DOHH2 (cell line): ENCODE measurements at regions not wholly inside any gene's neighbourhood (a gene's known extent, or its start where the extent isn't known, plus 50 kb on each side); places are given as distances from the start of the nearest gene placed in this dataset.

ENCODE experiments used
- H3F3A ChIP-seq: fragments of 200-600 bp; sonication (generic), shearing (Covaris generic); 2 replicates; pipeline ENCODE4 v1.6.0; 2016; ENCODE audit warnings: antibody characterized with exemption, mild to moderate bottlenecking; ENCODE audit not compliant: control insufficient read depth, insufficient read depth
- H3K27ac ChIP-seq: fragments of 200-600 bp; sonication (generic); 2 replicates; pipeline ENCODE4 v1.5.1; 2014; ENCODE audit warnings: low read depth, mild to moderate bottlenecking, low read length, moderate library complexity
- H3K27me3 ChIP-seq: fragments of 200-600 bp; sonication (generic); 2 replicates; pipeline ENCODE4 v1.6.1; 2014; ENCODE audit warnings: mild to moderate bottlenecking, low read length, mixed read lengths; ENCODE audit not compliant: control insufficient read depth
- H3K36me3 ChIP-seq: fragments of 200-600 bp; sonication (generic); 2 replicates; pipeline ENCODE4 v1.6.1; 2014; ENCODE audit warnings: mild to moderate bottlenecking, low read length, moderate library complexity, mixed read lengths; ENCODE audit not compliant: control insufficient read depth
- H3K4me1 ChIP-seq: fragments of 200-600 bp; sonication (generic); 2 replicates; pipeline ENCODE4 v1.6.1; 2014; ENCODE audit warnings: mild to moderate bottlenecking, low read length, mixed read lengths; ENCODE audit not compliant: control insufficient read depth
- H3K4me2 ChIP-seq: fragments of 200-600 bp; sonication (generic); 2 replicates; pipeline ENCODE4 v1.6.0; 2014; ENCODE audit warnings: mild to moderate bottlenecking, low read length, moderate library complexity
- H3K4me3 ChIP-seq: fragments of 200-600 bp; sonication (generic); 2 replicates; pipeline ENCODE4 v1.5.1; 2014; ENCODE audit warnings: mild to moderate bottlenecking, low read length, mixed read lengths
- H3K79me2 ChIP-seq: fragments of 200-600 bp; sonication (generic); 2 replicates; pipeline ENCODE4 v1.6.1; 2014; ENCODE audit warnings: mild to moderate bottlenecking, low read length, mixed read lengths; ENCODE audit not compliant: control insufficient read depth
- H3K9me2 ChIP-seq: fragments of 200-600 bp; sonication (generic); replicated peaks from 2 replicates; pipeline ENCODE4 v1.6.1; 2014; ENCODE audit warnings: mild to moderate bottlenecking, low read length, mixed read lengths; ENCODE audit not compliant: control insufficient read depth
- H3K9me3 ChIP-seq: fragments of 200-600 bp; sonication (generic); 2 replicates; pipeline ENCODE4 v1.6.1; 2014; ENCODE audit warnings: antibody characterized with exemption, low read length, mixed read lengths; ENCODE audit not compliant: control insufficient read depth, insufficient read depth
- H4K20me1 ChIP-seq: fragments of 200-600 bp; sonication (generic); 2 replicates; pipeline ENCODE4 v1.6.0; 2014; ENCODE audit warnings: low read depth, mild to moderate bottlenecking, antibody characterized with exemption, low read length, moderate library complexity; ENCODE audit not compliant: control insufficient read depth, insufficient read depth
- EZH2phosphoT487 ChIP-seq: fragments of 200-600 bp; sonication (generic); IDR thresholded peaks from 2 replicates; pipeline ENCODE4 v1.6.1; 2017; ENCODE audit warnings: borderline replicate concordance, mild to moderate bottlenecking, antibody characterized with exemption, low read length, moderate library complexity, mixed read lengths
- TF ChIP-seq, protein P1 (sequence below): fragments of 200-600 bp; sonication (generic); IDR thresholded peaks from one replicate; pipeline ENCODE4 v1.5.1; 2014; ENCODE audit warnings: antibody characterized with exemption, mild to moderate bottlenecking, low read depth, low read length; ENCODE audit not compliant: poor library complexity, severe bottlenecking

DNA sequence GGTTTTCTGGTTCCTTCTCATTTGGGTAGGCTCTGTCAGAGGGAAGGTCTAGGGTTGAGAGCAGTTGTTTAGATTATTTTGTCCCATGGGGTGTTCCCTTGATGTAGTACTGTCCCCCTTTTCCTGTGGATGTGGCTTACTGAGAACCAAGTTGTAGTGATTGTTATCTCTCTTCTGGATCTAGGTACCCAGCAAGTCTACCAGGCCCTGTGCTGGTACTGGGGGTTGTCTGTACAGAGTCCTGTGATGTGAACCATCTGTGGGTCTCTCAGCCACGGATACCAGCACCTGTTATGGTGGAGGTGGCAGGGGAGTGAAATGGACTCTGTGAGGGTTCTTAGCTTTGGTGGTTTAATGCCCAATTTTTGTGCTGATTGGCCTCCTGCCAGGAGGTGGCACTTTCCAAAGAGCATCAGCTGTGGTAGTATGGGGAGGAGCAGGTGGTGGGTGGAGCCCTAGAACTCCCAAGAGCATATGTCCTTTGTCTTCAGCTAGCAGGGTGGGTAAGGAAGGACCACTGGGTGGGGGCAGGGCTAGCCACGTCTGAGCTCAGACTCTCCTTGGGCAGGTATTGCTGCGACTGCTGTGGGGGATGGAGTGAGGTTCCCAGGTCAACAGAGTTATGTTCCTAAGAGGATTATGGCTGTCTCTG is 179.3 kb upstream of the BTG1 start:
- no peaks in the 10 kb centered on the region for H3K27me3 ChIP-seq
- TF ChIP-seq, protein P1, sequence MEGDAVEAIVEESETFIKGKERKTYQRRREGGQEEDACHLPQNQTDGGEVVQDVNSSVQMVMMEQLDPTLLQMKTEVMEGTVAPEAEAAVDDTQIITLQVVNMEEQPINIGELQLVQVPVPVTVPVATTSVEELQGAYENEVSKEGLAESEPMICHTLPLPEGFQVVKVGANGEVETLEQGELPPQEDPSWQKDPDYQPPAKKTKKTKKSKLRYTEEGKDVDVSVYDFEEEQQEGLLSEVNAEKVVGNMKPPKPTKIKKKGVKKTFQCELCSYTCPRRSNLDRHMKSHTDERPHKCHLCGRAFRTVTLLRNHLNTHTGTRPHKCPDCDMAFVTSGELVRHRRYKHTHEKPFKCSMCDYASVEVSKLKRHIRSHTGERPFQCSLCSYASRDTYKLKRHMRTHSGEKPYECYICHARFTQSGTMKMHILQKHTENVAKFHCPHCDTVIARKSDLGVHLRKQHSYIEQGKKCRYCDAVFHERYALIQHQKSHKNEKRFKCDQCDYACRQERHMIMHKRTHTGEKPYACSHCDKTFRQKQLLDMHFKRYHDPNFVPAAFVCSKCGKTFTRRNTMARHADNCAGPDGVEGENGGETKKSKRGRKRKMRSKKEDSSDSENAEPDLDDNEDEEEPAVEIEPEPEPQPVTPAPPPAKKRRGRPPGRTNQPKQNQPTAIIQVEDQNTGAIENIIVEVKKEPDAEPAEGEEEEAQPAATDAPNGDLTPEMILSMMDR = no peak
- TF ChIP-seq EZH2phosphoT487 = no peak
- no peaks in the 10 kb centered on the region for H3F3A ChIP-seq
- no peak overlapping the region for H3K27ac ChIP-seq
- no peaks in the 10 kb centered on the region for H3K9me3 ChIP-seq
- H4K20me1 ChIP-seq = no peaks in the 10 kb centered on the region
- H3K4me2 ChIP-seq = no peak overlapping the region
- no peaks in the 10 kb centered on the region for H3K36me3 ChIP-seq
- no peak overlapping the region for H3K4me3 ChIP-seq
- no peaks in the 10 kb centered on the region for H3K9me2 ChIP-seq
- no peaks in the 10 kb centered on the region for H3K79me2 ChIP-seq
- H3K4me1 ChIP-seq = 0 out of 2 replicates have a peak, but pooled peaks cover 3% of the 10 kb centered on the region

DNA sequence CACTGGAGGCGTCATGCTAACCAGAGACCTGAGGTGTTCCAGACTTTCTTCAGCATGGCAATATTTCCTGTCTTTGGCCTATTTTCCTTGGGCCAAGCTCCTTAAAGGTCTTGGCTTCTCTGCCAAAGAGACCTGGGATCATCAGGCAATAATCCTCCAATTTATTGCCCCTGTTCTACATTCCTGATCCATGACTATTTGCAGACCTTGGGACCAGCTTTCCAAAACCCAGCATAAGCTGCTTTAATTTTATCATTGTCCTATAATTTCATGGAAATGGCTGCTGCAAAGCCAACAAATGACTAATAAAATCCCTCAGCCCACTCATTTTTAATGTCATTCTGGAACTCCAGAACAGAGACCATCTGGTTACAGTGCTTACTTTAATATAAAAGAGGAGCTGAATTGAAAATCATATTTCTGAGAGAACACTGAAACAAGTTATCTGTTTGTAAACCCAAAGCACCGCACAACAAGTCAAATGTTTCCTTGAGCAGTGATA is 166.9 kb upstream of the BTG1 start:
- Histone ChIP-seq H3K79me2 (no peaks in the 10 kb centered on the region), H4K20me1 (no peaks in the 10 kb centered on the region), H3K9me2 (no peaks in the 10 kb centered on the region), H3K27me3 (no peaks in the 10 kb centered on the region), H3K27ac (no peak overlapping the region), H3K4me2 (no peak overlapping the region), H3K36me3 (no peaks in the 10 kb centered on the region), H3K4me1 (no peaks in the 10 kb centered on the region), H3K4me3 (no peak overlapping the region), H3K9me3 (no peaks in the 10 kb centered on the region), H3F3A (no peaks in the 10 kb centered on the region)
- no peak for TF ChIP-seq EZH2phosphoT487
- TF ChIP-seq, protein P1 = no peak

DNA sequence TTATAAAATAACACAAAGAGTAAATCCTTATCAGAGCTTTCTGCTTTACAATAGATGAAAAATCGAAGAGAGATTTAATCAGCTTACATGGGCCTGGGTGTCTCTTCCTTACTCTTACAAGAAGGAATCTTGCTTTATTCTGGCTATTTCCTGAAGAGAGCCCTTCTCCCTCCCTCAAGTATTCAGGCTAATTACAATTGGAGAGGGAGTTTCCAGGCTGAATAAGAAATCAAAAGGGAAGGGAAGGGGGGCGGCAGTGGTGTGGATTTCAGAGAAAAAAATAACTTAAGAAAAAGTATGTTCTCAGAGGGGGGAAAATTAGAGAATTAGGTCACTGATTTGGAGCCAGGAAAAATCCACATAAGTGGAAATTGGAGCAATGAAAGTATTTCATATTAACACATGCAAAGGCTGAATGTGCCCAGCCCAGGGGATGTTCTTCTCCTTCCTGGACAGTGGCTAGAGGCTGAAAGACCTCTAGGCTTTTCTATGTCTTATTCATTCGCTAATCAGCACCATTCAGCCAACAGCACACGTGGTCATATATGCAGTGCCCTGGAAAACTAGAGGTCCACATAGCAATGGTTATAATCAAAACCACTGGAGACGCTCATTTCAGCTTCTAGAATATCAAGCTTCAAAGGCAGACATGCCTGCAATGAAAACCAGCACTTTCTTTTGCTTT is 158.9 kb upstream of the BTG1 start:
- TF ChIP-seq, protein P1 = no peak
- TF ChIP-seq EZH2phosphoT487 = no peak
- Histone ChIP-seq H3K79me2 (no peaks in the 10 kb centered on the region), H3K9me2 (no peaks in the 10 kb centered on the region), H3K9me3 (no peaks in the 10 kb centered on the region), H3K4me2 (no peak overlapping the region), H3K27me3 (no peaks in the 10 kb centered on the region), H3K27ac (no peak overlapping the region), H3K36me3 (no peaks in the 10 kb centered on the region), H3F3A (no peaks in the 10 kb centered on the region), H3K4me1 (no peaks in the 10 kb centered on the region), H4K20me1 (no peaks in the 10 kb centered on the region), H3K4me3 (no peak overlapping the region)
